ENCODE measurements at regions not wholly inside any gene's neighbourhood (a gene's known extent, or its start where the extent isn't known, plus 50 kb on each side); places are given as distances from the start of the nearest gene placed in this dataset.

DNA sequence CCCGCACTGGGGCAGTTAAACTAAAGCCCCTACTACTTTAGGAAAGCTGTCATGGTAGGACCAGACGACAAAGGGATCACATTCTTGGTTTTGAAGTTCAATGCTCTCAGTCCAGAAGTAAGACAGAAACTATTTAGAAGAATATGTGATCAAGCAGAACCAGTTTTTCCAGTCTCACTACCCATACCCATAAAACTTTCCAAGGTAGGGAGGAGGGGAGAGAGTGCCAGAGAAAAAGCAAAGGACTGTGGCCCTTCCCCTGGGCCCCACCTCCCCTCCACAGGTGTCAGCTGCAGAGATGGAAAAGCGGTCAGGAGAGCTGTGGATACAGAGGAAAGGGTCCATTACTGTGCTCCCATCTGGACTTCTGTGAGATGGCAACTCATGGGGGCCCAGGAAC lies 587.1 kb downstream of the SOX6 start:
- H3K4me1 Mint-ChIP-seq = no peaks in the 10 kb centered on the region
- Histone ChIP-seq H3K27me3 (ENCODE audit: control insufficient read depth, insufficient read depth, low read length) (no peaks in the 10 kb centered on the region), H3K36me3 (ENCODE audit: control insufficient read depth, insufficient read depth, low read length) (no peaks in the 10 kb centered on the region), H3K27ac (ENCODE audit: low read length) (no peak overlapping the region), H3K4me1 (ENCODE audit: control insufficient read depth, insufficient read depth, low read length) (no peaks in the 10 kb centered on the region), H3K4me3 (ENCODE audit: low read length) (no peak overlapping the region), H3K9me3 (ENCODE audit: control insufficient read depth, insufficient read depth, low read length) (no peaks in the 10 kb centered on the region)
- WGBS (ENCODE audit: insufficient coverage) = 87% methylated on average over 3 of the region's 3 CpGs
- H3K27me3 Mint-ChIP-seq (ENCODE audit: low read depth in 2 of 2) = peaks cover 0 to 16% of the 10 kb centered on the region in 2 donors
- no peaks in the 10 kb centered on the region for H3K36me3 Mint-ChIP-seq
- intact Hi-C loops (cut with micrococcal nuclease) = no loop called here
- no peak for ATAC-seq
- no peak overlapping the region for H3K4me3 Mint-ChIP-seq
- H3K9me3 Mint-ChIP-seq = peaks cover 0 to 3% of the 10 kb centered on the region in 2 donors
- H3K27ac Mint-ChIP-seq = no peak overlapping the region
- TF ChIP-seq CTCF (IDR thresholded peaks at IDR 0.05) = no peak
- no peak for DNase-seq

- ATAC-seq = no peak
- intact Hi-C loops (cut with micrococcal nuclease) = no loop called here
- WGBS (ENCODE audit: insufficient coverage) = 100% methylated on average over 1 of the region's 1 CpG
Measured at GRCh38 chr11:15770798-15771414, 585.4 kb downstream of the SOX6 start.

GRCh38 chr11:15772547-15772946 lies 583.8 kb downstream of the SOX6 start:
- no peak overlapping the region for H3K4me3 Mint-ChIP-seq
- Histone ChIP-seq H3K36me3 (ENCODE audit: control insufficient read depth, insufficient read depth, low read length) (no peaks in the 10 kb centered on the region), H3K27me3 (ENCODE audit: control insufficient read depth, insufficient read depth, low read length) (no peaks in the 10 kb centered on the region), H3K4me3 (ENCODE audit: low read length) (no peak overlapping the region), H3K4me1 (ENCODE audit: control insufficient read depth, insufficient read depth, low read length) (no peaks in the 10 kb centered on the region), H3K27ac (ENCODE audit: low read length) (no peak overlapping the region), H3K9me3 (ENCODE audit: control insufficient read depth, insufficient read depth, low read length) (no peaks in the 10 kb centered on the region)
- TF ChIP-seq CTCF (IDR thresholded peaks at IDR 0.05) = no peak
- H3K27ac Mint-ChIP-seq = no peak overlapping the region
- intact Hi-C loops (cut with micrococcal nuclease) = no loop called here
- H3K9me3 Mint-ChIP-seq = peaks cover 0 to 3% of the 10 kb centered on the region in 2 donors
- 92% methylated on average over 3 of the region's 3 CpGs for WGBS (ENCODE audit: insufficient coverage)
- DNase-seq (no peak), ATAC-seq (no peak)
- H3K4me1 Mint-ChIP-seq = no peaks in the 10 kb centered on the region
- H3K27me3 Mint-ChIP-seq (ENCODE audit: low read depth in 2 of 2) = peaks cover 0 to 13% of the 10 kb centered on the region in 2 donors
- no peaks in the 10 kb centered on the region for H3K36me3 Mint-ChIP-seq

More at GRCh38 chr11:15770798-15771414, 585.4 kb downstream of the SOX6 start:
- DNase-seq = peak in 1 of 2 donors; percentile 8
- no peak for TF ChIP-seq CTCF (IDR thresholded peaks at IDR 0.05)
- Histone ChIP-seq H3K27me3 (ENCODE audit: control insufficient read depth, insufficient read depth, low read length) (no peaks in the 10 kb centered on the region), H3K27ac (ENCODE audit: low read length) (no peak overlapping the region), H3K4me3 (ENCODE audit: low read length) (no peak overlapping the region), H3K4me1 (ENCODE audit: control insufficient read depth, insufficient read depth, low read length) (no peaks in the 10 kb centered on the region), H3K9me3 (ENCODE audit: control insufficient read depth, insufficient read depth, low read length) (no peaks in the 10 kb centered on the region), H3K36me3 (ENCODE audit: control insufficient read depth, insufficient read depth, low read length) (no peaks in the 10 kb centered on the region)
- Mint-ChIP-seq H3K9me3 (peaks cover 0 to 3% of the 10 kb centered on the region in 2 donors), H3K27me3 (ENCODE audit: low read depth in 2 of 2) (peaks cover 0 to 16% of the 10 kb centered on the region in 2 donors), H3K4me3 (no peak overlapping the region), H3K36me3 (no peaks in the 10 kb centered on the region), H3K27ac (no peak overlapping the region), H3K4me1 (no peaks in the 10 kb centered on the region)

DNA sequence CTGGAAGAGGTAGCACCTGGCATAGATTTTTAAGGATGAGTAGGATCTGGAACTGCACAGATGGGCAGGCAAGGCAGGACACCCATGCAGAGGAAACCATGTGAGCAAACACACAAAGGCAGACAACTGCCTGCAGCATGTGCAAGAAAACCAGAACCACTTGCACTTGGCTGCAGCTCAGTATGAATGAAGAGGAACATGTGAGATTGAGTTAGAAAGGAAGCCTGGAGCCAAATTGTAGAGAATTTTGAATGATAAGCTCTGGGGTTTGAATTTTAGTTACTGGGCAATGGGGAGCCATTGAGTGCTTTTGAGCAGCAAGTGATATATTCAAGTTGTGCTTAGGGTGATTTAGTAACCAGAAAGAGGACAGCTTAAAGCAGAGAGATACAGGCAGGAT lies 583.4 kb downstream of the SOX6 start:
- Histone ChIP-seq H3K27ac (ENCODE audit: low read length) (no peak overlapping the region), H3K9me3 (ENCODE audit: control insufficient read depth, insufficient read depth, low read length) (no peaks in the 10 kb centered on the region), H3K36me3 (ENCODE audit: control insufficient read depth, insufficient read depth, low read length) (no peaks in the 10 kb centered on the region), H3K4me1 (ENCODE audit: control insufficient read depth, insufficient read depth, low read length) (no peaks in the 10 kb centered on the region), H3K27me3 (ENCODE audit: control insufficient read depth, insufficient read depth, low read length) (no peaks in the 10 kb centered on the region), H3K4me3 (ENCODE audit: low read length) (no peak overlapping the region)
- H3K27me3 Mint-ChIP-seq (ENCODE audit: low read depth in 2 of 2) = peaks cover 0 to 13% of the 10 kb centered on the region in 2 donors
- H3K36me3 Mint-ChIP-seq = no peaks in the 10 kb centered on the region
- ATAC-seq (no peak), DNase-seq (no peak)
- H3K4me1 Mint-ChIP-seq = no peaks in the 10 kb centered on the region
- no peak overlapping the region for H3K4me3 Mint-ChIP-seq
- no peak overlapping the region for H3K27ac Mint-ChIP-seq
- intact Hi-C loops (cut with micrococcal nuclease) = no loop called here
- peaks cover 0 to 3% of the 10 kb centered on the region in 2 donors for H3K9me3 Mint-ChIP-seq
- no peak for TF ChIP-seq CTCF (IDR thresholded peaks at IDR 0.05)

Data from natural killer cell (primary cell).